Activated CD8-positive, alpha-beta T cell treated with anti-CD3 and anti-CD28 coated beads for 36 hours (primary cell): ENCODE measurements at regions not wholly inside any gene's neighbourhood (a gene's known extent, or its start where the extent isn't known, plus 50 kb on each side); places are given as distances from the start of the nearest gene placed in this dataset.

Experiments
- ATAC-seq: fragments of 200-7000 bp; cut with Tn5 transposase; one replicate; pipeline ENCODE4 v1.10.0; 2021; ENCODE audit warnings: mild to moderate bottlenecking, moderate library complexity
- CTCF ChIA-PET: fragments of 350-600 bp; sonication (Branson Sonifier 250); formaldehyde crosslinking; loops from one replicate; lab custom pipeline; 2021; ENCODE audit warnings: antibody characterized with exemption; lab: Charles Lee
- POLR2A ChIA-PET: fragments of 350-600 bp; sonication (Branson Sonifier 250); formaldehyde crosslinking; loops from one replicate; lab custom pipeline; 2021; ENCODE audit warnings: antibody characterized with exemption; lab: Charles Lee
- DNase-seq: peaks from one replicate; pipeline ENCODE4 v3.0.0-alpha.2; 2020
- H3K27ac Mint-ChIP-seq: one replicate; pipeline ENCODE4 v1.8.0; 2021; ENCODE audit warnings: mild to moderate bottlenecking, mixed read lengths
- H3K27me3 Mint-ChIP-seq: one replicate; pipeline ENCODE4 v1.8.0; 2021; ENCODE audit warnings: mixed read lengths
- H3K36me3 Mint-ChIP-seq: one replicate; pipeline ENCODE4 v1.8.0; 2021; ENCODE audit warnings: low read depth, mixed read lengths
- H3K4me1 Mint-ChIP-seq: one replicate; pipeline ENCODE4 v1.8.0; 2021; ENCODE audit warnings: low read depth, mixed read lengths
- H3K4me3 Mint-ChIP-seq: one replicate; pipeline ENCODE4 v1.8.0; 2021; ENCODE audit warnings: mild to moderate bottlenecking, moderate library complexity, mixed read lengths
- H3K9me3 Mint-ChIP-seq: one replicate; pipeline ENCODE4 v1.8.0; 2021; ENCODE audit warnings: mixed read lengths
- CTCF ChIP-seq: fragments of 200-600 bp; IDR thresholded peaks from one replicate; pipeline ENCODE4 v1.8.0; 2022; ENCODE audit warnings: antibody characterized with exemption, mild to moderate bottlenecking
- intact Hi-C: fragments of 100-400 bp; cut with micrococcal nuclease; formaldehyde crosslinking; loops from one replicate; pipeline ENCODE4 v1.10.0; 2022

GRCh38 chr1:39109644-39110043, 83.5 kb downstream of the NDUFS5 start:
- no peak for ATAC-seq
- Mint-ChIP-seq H3K36me3 (no peaks in the 10 kb centered on the region), H3K27me3 (peaks cover 2% of the 10 kb centered on the region), H3K4me1 (peaks cover 6% of the 10 kb centered on the region), H3K4me3 (no peak overlapping the region), H3K27ac (no peak overlapping the region), H3K9me3 (no peaks in the 10 kb centered on the region)
- POLR2A ChIA-PET: no interaction called here
- DNase-seq: no peak
- intact Hi-C loops: no loop called here
- TF ChIP-seq CTCF: no peak
- CTCF ChIA-PET: interaction anchor here (1.0 to 7.0 kb wide), 4 partner anchors 11 to 148 kb away, joined by 3 to 34 read pairs (median 5); no protein-coding TSS in a partner anchor

- DNase-seq: no peak
- no peaks in the 10 kb centered on the region for H3K36me3 Mint-ChIP-seq
- ChIA-PET CTCF (interaction anchor here (0.6 to 7.0 kb wide), 4 partner anchors 12 to 148 kb away, joined by 3 to 34 read pairs (median 4); no protein-coding TSS in a partner anchor), POLR2A (no interaction called here)
- peaks cover 5% of the 10 kb centered on the region for H3K4me1 Mint-ChIP-seq
- no peak overlapping the region for H3K4me3 Mint-ChIP-seq
- TF ChIP-seq CTCF: no peak
- H3K27ac Mint-ChIP-seq: no peak overlapping the region
- no peak for ATAC-seq
- H3K27me3 Mint-ChIP-seq: peaks cover 1% of the 10 kb centered on the region
- H3K9me3 Mint-ChIP-seq: no peaks in the 10 kb centered on the region
- intact Hi-C loops: no loop called here
These were observed 84.2 kb downstream of the NDUFS5 start for GRCh38 chr1:39110325-39110851.

- POLR2A ChIA-PET: no interaction called here
- no peak for TF ChIP-seq CTCF
These were observed 84.7 kb downstream of the NDUFS5 start for GRCh38 chr1:39110882-39111281.

GRCh38 chr1:39113109-39113743, 87.1 kb downstream of the NDUFS5 start:
- Mint-ChIP-seq H3K27ac (no peak overlapping the region), H3K36me3 (no peaks in the 10 kb centered on the region), H3K4me1 (peaks cover 8% of the 10 kb centered on the region), H3K9me3 (no peaks in the 10 kb centered on the region), H3K4me3 (no peak overlapping the region), H3K27me3 (no peaks in the 10 kb centered on the region)
- TF ChIP-seq CTCF: no peak
- ATAC-seq (no peak), DNase-seq (no peak)
- POLR2A ChIA-PET: no interaction called here
- intact Hi-C loops: no loop called here
- CTCF ChIA-PET: no interaction called here

More at GRCh38 chr1:39110882-39111281, 84.7 kb downstream of the NDUFS5 start:
- CTCF ChIA-PET: interaction anchor here (0.6 to 7.0 kb wide), 8 partner anchors 8 to 287 kb away, joined by 3 to 34 read pairs (median 3); no protein-coding TSS in a partner anchor
- Mint-ChIP-seq H3K27me3 (peaks cover 1% of the 10 kb centered on the region), H3K4me3 (no peak overlapping the region), H3K27ac (no peak overlapping the region), H3K9me3 (no peaks in the 10 kb centered on the region), H3K36me3 (no peaks in the 10 kb centered on the region), H3K4me1 (peaks cover 5% of the 10 kb centered on the region)
- no peak for ATAC-seq
- no peak for DNase-seq
- intact Hi-C loops: no loop called here
